ENCODE measurements at regions not wholly inside any gene's neighbourhood (a gene's known extent, or its start where the extent isn't known, plus 50 kb on each side); places are given as distances from the start of the nearest gene placed in this dataset.

GRCh38 chr2:60066096-60066839 lies 487.2 kb downstream of the BCL11A start:
- POLR2A ChIA-PET = interaction anchor here (1.0 kb wide), 1 partner anchor 484 kb away, joined by 4 read pairs; no protein-coding TSS in a partner anchor
- FAIRE-seq (no peak), DNase-seq (ENCODE audit: low read depth in 1 of 2, low spot score in 1 of 2) (no peak), ATAC-seq (no peak)
- WGBS (ENCODE audit: missing lambda C conversion rate) = 31% methylated on average over 6 of the region's 6 CpGs
- no peak for TF ChIP-seq GATA3 (IDR thresholded peaks at IDR 0.05; ENCODE audit: borderline replicate concordance)
- no peak for TF ChIP-seq PHF8 (IDR thresholded peaks at IDR 0.05; ENCODE audit: borderline replicate concordance, low read depth)
- TF ChIP-seq USF2 (IDR thresholded peaks at IDR 0.05) = no peak
- TF ChIP-seq RAD21 (conservative IDR thresholded peaks at IDR 0.05 in 1 of 2, IDR thresholded peaks at IDR 0.05 in 1 of 2) = no peak
- TF ChIP-seq NPAS2 (CRISPR knock-in tag; IDR thresholded peaks at IDR 0.05; ENCODE audit: borderline replicate concordance) = no peak
- TF ChIP-seq POLR2A (IDR thresholded peaks at IDR 0.05; ENCODE audit: low read length) = no peak
- no peak for TF ChIP-seq HDAC2 (IDR thresholded peaks at IDR 0.05)
- TF ChIP-seq SMC3 (IDR thresholded peaks at IDR 0.05) = no peak
- CTCF ChIA-PET = no interaction called here
- Histone ChIP-seq H3K4me2 (no peak overlapping the region), H3K4me1 (no peaks in the 10 kb centered on the region), H3K4me3 (no peak overlapping the region), H3K9me3 (no peaks in the 10 kb centered on the region), H3K27ac (no peak overlapping the region)

GRCh38 chr2:60064687-60065389 lies 488.6 kb downstream of the BCL11A start:
- CTCF ChIA-PET = no interaction called here
- TF ChIP-seq ELK1 (IDR thresholded peaks at IDR 0.05; ENCODE audit: low read depth, low read length) (no peak), TP53 (CRISPR knock-in tag; IDR thresholded peaks at IDR 0.05) (no peak), HMGXB4 (CRISPR knock-in tag; IDR thresholded peaks at IDR 0.05; ENCODE audit: borderline replicate concordance) (no peak), ATOH8 (CRISPR knock-in tag; IDR thresholded peaks at IDR 0.05; ENCODE audit: low read depth) (no peak), CHD4 (IDR thresholded peaks at IDR 0.05; ENCODE audit: borderline replicate concordance) (no peak), E2F6 (IDR thresholded peaks at IDR 0.05; ENCODE audit: borderline replicate concordance, low read depth) (no peak), MAFK (IDR thresholded peaks at IDR 0.05; ENCODE audit: partially characterized antibody) (no peak), SMC3 (IDR thresholded peaks at IDR 0.05) (no peak), EHF (CRISPR knock-in tag; IDR thresholded peaks at IDR 0.05) (no peak), EP300 (IDR thresholded peaks at IDR 0.05) (no peak)
- peak in 1 of 2 experiments; percentile 54; a peak in 2 of 6 replicates for ATAC-seq
- FAIRE-seq = no peak
- Histone ChIP-seq H3K4me3 (no peak overlapping the region), H3K9me3 (no peaks in the 10 kb centered on the region), H3K27ac (no peak overlapping the region), H3K4me2 (no peak overlapping the region), H3K4me1 (no peaks in the 10 kb centered on the region)
- WGBS (ENCODE audit: missing lambda C conversion rate) = 14% methylated on average over 7 of the region's 7 CpGs
- no peak for DNase-seq (ENCODE audit: low read depth in 1 of 2, low spot score in 1 of 2)
- POLR2A ChIA-PET = no interaction called here

All from A549 (cell line).